ENCODE measurements at regions not wholly inside any gene's neighbourhood (a gene's known extent, or its start where the extent isn't known, plus 50 kb on each side); places are given as distances from the start of the nearest gene placed in this dataset.

DNA sequence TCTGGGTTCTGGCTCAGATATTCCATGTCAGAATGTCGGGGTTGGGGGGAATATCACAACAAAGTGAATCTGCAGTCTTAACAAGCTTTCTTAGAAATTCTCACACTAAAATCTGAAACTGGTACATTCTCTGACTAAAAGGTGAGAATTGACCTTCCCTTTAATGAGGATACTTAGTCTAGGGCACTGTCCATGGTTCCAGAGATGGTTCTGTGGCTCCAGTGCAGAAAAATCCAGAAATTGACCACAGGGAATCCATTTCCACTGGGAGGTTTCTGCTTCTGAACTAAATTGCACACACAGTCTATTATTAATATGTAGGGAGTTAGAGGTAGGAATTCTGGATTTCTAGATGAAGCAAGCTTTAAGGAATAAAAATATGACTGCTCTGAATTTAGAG, 171.6 kb upstream of the OBI1 start:
- DNase-seq (ENCODE audit: low read depth) = no peak
- H3K4me3 ChIP-seq (ENCODE audit: control insufficient read depth, low read depth, low read length) = no peak overlapping the region
- no peak for TF ChIP-seq CTCF (IDR thresholded peaks at IDR 0.05; ENCODE audit: control insufficient read depth, insufficient read depth, low read depth, low read length, missing control alignments)

GRCh38 chr13:78829821-78830220, 170.9 kb upstream of the OBI1 start:
- DNase-seq (ENCODE audit: low read depth) = no peak
- no peak overlapping the region for H3K4me3 ChIP-seq (ENCODE audit: control insufficient read depth, low read depth, low read length)
- no peak for TF ChIP-seq CTCF (IDR thresholded peaks at IDR 0.05; ENCODE audit: control insufficient read depth, insufficient read depth, low read depth, low read length, missing control alignments)

DNA sequence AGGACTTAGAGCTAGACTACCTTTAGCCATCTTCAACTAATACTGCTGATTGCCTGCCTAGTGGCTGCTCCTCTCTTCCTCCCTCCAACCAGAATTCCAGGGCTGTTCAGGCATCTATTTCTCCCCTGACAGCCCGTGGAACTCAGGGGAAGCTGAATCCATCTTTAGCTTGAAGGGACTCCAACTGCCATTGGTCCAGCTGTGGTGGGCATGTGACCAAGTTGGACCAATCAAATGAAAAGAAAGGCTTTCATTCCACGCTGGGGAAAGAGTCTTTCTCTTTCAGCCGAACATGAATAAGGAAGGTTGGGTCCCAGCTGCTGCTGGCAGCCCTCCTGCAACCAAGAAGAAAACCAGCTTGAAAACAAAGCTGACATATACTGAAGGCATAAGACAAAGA, 168.5 kb upstream of the OBI1 start:
- no peak for TF ChIP-seq CTCF (IDR thresholded peaks at IDR 0.05; ENCODE audit: control insufficient read depth, insufficient read depth, low read depth, low read length, missing control alignments)
- no peak overlapping the region for H3K4me3 ChIP-seq (ENCODE audit: control insufficient read depth, low read depth, low read length)
- DNase-seq (ENCODE audit: low read depth) = no peak

DNA sequence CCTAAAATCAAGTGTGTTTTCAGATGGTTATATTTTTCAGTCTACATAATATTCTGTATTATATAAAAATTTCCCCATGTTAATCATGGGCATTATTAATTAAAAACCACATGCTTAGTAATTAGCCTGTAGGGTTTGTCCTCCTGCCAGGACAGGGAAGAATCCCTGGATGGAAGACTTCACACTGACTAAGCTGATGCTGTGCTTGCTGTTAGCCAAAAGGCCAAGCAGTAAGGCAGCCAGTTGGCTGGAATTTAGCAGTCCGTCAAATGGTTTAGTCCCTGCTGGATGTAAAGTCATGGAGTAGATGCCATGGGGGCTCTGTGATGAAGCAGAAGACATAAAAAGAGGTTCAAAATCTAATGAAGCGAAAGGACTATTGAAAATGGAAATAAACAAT, 168.0 kb upstream of the OBI1 start:
- no peak for DNase-seq (ENCODE audit: low read depth)
- no peak for TF ChIP-seq CTCF (IDR thresholded peaks at IDR 0.05; ENCODE audit: control insufficient read depth, insufficient read depth, low read depth, low read length, missing control alignments)
- no peak overlapping the region for H3K4me3 ChIP-seq (ENCODE audit: control insufficient read depth, low read depth, low read length)

DNA sequence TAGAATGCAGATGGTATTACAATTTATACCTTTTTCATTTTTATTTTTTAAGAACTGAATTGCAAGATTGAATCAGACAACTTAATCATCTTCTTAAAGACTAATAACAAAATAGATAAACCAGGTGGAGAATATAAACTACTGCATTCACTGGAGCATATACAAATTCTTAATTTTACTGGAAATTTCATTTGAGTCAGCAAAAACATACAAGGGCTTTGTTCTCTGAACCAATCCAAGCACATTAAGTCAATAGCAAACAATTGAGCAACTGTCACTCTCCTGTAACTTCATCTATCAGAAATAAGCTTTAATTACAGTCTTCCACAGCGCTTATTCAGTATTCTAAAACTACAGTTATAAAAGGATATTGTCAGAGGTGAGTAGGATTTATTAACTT, 167.4 kb upstream of the OBI1 start:
- H3K4me3 ChIP-seq (ENCODE audit: control insufficient read depth, low read depth, low read length) = no peak overlapping the region
- TF ChIP-seq CTCF (IDR thresholded peaks at IDR 0.05; ENCODE audit: control insufficient read depth, insufficient read depth, low read depth, low read length, missing control alignments) = no peak
- DNase-seq (ENCODE audit: low read depth) = no peak

- TF ChIP-seq CTCF (IDR thresholded peaks at IDR 0.05; ENCODE audit: control insufficient read depth, insufficient read depth, low read depth, low read length, missing control alignments) = no peak
- H3K4me3 ChIP-seq (ENCODE audit: control insufficient read depth, low read depth, low read length) = no peak overlapping the region
- DNase-seq (ENCODE audit: low read depth) = no peak
Observed at GRCh38 chr13:78820541-78820940, 161.6 kb upstream of the OBI1 start.

GRCh38 chr13:78816592-78816991, 157.6 kb upstream of the OBI1 start:
- TF ChIP-seq CTCF (IDR thresholded peaks at IDR 0.05; ENCODE audit: control insufficient read depth, insufficient read depth, low read depth, low read length, missing control alignments) = no peak
- no peak overlapping the region for H3K4me3 ChIP-seq (ENCODE audit: control insufficient read depth, low read depth, low read length)
- no peak for DNase-seq (ENCODE audit: low read depth)
